GM18909 (cell line): ENCODE measurements at regions not wholly inside any gene's neighbourhood (a gene's known extent, or its start where the extent isn't known, plus 50 kb on each side); places are given as distances from the start of the nearest gene placed in this dataset.
"Not testable (repeated sequence)": the region's sequence is repeated elsewhere in the genome, so short reads cannot be mapped to it uniquely, and the experiment has no call there.

Source experiments
- ATAC-seq: cut with Tn5 transposase; IDR thresholded peaks from one replicate; pipeline ENCODE4 v1.9.1; 2021; ENCODE audit warnings: mild to moderate bottlenecking; ENCODE audit not compliant: unreplicated experiment, poor library complexity

GRCh38 chr14:49250517-49250916 is 335.7 kb downstream of the RPS29 start:
- no peak for ATAC-seq

- ATAC-seq = no peak
Observed at GRCh38 chr14:49250109-49250508, 336.1 kb downstream of the RPS29 start.

DNA sequence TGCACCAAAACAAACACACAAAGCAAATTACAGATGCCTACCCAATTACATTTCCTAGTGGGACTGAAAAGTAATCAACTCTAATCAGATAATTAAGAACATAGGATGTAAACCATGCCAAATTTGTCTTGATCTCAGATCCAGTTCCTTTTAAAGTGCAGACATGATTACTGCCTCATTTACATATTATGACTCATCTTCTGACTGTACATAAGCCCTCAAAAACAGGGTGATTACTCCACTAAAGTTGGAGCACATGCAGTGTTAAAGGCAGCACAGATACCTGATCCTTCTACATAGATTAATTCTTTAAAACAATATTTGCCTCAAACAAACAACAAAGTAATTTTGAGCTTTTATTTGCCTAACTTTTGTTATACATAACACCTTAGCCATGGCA is 337.2 kb downstream of the RPS29 start:
- peak; percentile 48 for ATAC-seq

DNA sequence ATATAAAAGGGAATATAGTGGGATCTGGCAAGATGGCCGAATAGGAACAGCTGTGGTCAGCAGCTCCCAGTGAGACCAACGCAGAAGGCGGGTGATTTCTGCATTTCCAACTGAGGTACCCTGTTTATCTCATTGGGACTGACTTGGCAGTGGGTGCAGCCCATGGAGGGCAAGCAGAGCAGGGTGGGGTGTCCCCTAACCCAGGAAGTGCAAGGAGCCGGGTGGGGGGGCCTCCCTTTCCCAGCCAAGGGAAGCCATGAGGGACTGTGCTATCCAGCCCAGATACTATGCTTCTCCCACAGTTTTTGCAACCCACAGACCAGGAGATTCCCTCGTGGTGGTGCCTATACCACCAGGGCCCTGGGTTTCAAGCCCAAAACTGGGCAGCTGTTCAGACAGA is 342.4 kb downstream of the RPS29 start:
- not testable (repeated sequence) for ATAC-seq

DNA sequence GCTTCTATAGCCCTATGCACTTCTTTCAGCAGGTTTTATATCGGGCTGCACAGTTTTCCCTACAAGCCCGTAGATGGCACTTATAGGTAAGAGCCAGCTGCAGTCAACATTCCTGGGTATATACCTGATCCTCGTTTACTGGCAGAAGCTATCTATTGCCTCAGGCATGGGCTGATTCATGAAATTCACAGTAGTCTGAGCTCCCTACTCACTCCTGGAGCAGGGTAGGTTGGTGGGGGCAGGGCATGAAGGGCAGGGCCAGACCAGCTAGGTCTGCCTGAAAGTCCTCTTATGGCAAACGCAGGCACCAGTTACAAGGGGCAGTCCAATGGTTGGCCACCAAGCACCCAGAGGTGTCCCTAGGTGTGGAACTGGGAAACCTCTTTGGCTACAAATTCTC is 345.8 kb downstream of the RPS29 start:
- no peak for ATAC-seq

DNA sequence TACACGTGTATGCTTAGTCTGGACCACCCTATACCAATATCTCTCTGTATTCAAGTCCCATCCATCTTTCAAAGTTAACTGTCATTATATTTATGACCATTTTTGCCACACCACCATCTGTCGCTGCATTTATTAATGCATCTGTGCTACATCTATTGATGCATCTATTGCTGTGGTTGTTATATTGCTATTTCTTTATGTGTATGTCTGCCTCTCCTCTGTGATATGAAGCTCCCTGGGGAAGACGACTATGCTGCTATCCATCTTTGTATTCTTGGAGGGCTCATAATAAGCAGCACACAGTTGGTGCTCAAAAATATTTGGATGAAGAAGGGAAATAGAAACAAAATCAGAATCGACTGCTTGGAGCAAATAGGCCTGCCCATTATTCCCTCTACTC is 357.6 kb downstream of the RPS29 start:
- ATAC-seq = no peak

- no peak for ATAC-seq
Observed at GRCh38 chr14:49221316-49221715, 364.9 kb downstream of the RPS29 start.

- no peak for ATAC-seq
Observed at GRCh38 chr14:49220492-49220891, 365.7 kb downstream of the RPS29 start.

DNA sequence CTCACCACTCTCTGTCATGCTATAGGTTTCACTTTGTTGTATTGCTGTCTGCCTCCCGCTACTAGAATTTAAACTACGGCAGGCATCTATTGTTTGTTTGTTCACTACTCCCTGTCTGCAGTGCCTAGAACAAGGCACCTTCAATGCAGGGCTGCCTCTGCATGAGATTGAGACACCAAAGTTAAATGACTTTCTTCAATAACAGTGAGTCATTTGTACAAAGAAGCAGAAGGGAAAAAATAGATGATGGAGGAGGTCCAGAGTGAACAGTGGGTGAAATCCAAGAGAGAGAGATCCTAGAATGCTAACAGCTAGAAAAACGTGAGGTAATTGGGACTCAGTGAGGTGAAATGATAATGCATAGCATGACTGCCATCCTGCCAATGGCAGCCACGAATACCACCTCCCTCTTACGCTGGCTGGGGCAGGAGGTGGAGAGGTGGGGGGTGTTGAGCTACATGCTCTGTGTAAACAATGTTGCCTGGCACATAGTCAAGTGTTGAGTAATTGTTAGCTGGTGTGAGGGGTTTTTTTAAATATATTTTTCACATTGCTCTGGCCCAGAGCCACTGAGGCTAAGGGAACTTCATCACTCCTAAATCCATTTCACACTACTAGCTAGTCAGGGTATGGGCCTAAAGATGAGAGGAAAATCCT is 367.6 kb downstream of the RPS29 start:
- no peak for ATAC-seq

GRCh38 chr14:49212721-49213120 is 373.5 kb downstream of the RPS29 start:
- ATAC-seq = no peak

GRCh38 chr14:49209416-49209815 is 376.8 kb downstream of the RPS29 start:
- ATAC-seq = no peak

- no peak for ATAC-seq
Observed at GRCh38 chr14:49206828-49207227, 379.4 kb downstream of the RPS29 start.

DNA sequence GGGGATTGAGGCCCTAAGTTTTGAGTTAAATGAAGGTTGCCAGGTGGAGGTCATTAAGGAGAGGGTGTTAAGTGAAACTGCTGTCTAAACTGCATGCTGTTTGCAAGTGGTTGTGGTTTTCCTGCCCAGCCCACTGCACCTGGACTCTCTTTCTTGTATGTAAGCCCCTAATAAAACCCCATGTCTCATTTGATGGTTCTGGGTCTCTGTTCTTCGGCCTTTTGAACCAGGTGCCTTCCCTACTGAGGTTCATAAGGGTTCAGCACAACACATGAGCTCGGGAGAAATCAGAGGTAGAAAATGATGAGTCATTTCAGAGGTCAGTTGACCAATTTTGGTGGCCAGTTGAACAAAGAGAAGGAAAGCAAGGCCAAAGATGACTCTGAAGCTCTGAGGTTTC is 382.5 kb downstream of the RPS29 start:
- no peak for ATAC-seq

DNA sequence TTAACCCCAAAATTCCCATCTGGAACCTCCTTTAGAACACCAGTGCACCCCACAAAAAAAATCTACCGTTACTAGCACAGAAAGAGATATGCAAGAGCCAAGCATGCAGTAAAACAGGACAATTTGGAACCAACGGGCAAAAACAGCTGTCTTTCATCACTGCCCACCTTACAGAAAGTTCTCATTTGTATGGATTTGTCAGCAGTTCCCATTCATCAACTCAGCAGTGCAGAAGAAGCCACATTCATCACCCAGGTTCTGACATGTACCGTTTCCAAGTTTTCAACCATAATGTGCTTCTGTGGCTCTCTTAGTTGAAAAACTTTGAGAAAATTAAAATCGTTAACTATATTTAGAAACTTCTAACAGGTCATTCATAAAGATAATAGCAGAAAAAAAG is 387.0 kb downstream of the RPS29 start:
- no peak for ATAC-seq

- ATAC-seq = no peak
Observed at GRCh38 chr14:49196327-49196726, 389.9 kb downstream of the RPS29 start.

DNA sequence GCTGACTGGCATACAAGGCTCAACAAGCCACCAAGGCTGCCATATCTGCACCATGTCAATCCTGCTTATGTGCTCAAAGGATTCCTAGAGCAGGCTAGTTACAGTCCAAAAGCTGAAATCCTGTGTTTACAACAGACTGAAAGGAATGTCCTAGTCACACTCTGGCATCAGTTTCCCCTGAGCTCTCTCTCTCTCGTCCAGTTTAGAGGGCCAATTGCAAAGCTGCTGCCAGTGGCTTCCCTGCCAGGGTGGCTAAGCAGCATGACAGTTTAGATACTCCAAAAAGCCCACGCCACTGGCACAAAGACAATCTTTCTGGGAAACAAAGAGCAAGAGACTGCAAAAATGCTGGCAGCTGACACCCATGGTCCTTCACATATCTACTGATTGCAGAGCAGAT is 392.1 kb downstream of the RPS29 start:
- ATAC-seq = no peak

GRCh38 chr14:49193332-49194065 is 392.7 kb downstream of the RPS29 start:
- ATAC-seq = peak; percentile 98

DNA sequence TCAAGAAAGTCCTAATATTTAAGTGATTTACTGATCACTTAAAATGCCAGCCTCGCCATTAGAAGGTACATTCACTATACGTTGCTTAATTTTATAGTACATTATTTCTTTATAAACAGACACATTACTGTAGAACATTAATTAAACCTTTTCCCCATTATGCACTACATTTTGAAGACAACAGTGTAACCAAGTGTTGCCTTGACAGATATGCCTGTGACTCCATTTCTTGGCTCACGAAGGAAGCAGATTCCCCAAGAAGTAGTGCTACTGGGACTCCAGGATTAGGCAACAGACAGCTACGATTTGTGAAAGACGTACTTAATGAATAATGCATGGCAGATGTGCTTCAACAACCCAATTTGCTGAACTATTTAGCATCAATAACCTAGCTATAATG is 394.8 kb downstream of the RPS29 start:
- ATAC-seq = no peak

DNA sequence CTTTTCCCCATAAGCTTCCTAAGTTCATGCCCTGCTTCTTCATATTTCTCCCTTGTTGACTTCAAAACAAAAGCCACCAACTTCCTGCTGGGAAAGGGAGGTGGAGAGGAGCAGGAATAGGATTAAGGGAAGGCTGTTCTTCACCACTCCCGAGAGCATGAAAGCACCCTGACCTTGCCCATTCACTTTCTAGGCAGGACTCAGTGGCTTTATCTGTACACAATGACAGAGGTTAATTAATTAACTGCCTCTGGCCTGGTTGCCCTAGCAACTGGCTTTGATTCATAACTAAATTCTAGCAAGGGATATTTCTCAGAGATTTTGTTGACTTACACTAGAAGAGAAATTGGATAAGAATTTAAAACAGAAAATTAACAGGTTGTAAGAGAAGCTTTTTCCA is 396.8 kb downstream of the RPS29 start:
- no peak for ATAC-seq

GRCh38 chr14:49187799-49188198 is 398.4 kb downstream of the RPS29 start:
- ATAC-seq = no peak

DNA sequence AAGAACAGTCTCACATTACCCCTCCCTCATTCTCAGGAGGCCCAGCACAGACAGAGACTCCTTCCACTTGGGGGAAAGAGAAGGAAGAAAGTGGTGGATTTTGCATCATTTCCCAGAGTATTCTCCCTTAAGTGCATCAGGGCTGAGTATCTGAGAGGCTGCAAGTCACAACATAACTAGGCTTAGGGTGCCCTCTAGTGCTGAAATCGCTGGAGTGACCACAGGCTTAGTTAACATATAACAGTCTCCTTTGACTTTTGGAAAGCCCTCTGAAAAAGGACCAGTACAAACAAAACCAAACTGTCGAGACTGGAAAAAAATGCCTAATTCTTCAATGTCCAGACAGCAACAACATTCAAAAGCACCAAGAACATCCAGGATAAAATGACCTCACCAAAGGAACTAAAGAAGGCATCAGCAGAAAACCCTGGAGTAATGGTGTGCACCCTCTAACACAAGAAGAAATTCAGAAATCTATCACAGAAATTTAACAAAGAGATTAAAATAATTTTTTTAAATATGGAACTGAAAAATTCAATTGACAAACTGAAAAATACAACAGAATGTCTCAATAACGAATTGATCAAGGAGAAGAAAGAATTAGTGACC is 412.3 kb downstream of the RPS29 start:
- ATAC-seq = peak; percentile 99

DNA sequence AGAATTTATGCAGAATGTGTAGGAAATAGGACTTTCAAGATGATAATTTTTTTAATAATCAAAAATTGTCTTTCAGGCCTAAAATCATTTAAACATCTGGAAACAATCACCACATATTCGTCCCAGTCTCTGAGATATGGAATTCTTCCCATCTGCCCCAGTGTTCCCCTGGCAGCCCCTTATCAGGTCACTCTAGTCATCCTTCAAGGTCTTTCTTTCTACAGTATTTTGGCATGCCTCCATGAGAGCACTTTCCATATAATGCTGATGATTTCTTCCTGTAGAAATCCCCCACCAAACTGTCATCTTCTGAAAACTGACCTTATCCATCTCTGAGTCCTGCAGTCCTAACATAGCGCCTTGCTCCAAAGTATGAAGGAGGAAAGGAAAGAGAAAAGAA is 422.1 kb downstream of the RPS29 start:
- ATAC-seq = no peak
